HG03457 (cell line): ENCODE measurements at regions not wholly inside any gene's neighbourhood (a gene's known extent, or its start where the extent isn't known, plus 50 kb on each side); places are given as distances from the start of the nearest gene placed in this dataset.
"Not testable (repeated sequence)": the region's sequence is repeated elsewhere in the genome, so short reads cannot be mapped to it uniquely, and the experiment has no call there.

Experiments
- ATAC-seq: cut with Tn5 transposase; IDR thresholded peaks from one replicate; pipeline ENCODE4 v1.9.1; 2021; ENCODE audit warnings: moderate number of reproducible peaks; ENCODE audit not compliant: unreplicated experiment

DNA sequence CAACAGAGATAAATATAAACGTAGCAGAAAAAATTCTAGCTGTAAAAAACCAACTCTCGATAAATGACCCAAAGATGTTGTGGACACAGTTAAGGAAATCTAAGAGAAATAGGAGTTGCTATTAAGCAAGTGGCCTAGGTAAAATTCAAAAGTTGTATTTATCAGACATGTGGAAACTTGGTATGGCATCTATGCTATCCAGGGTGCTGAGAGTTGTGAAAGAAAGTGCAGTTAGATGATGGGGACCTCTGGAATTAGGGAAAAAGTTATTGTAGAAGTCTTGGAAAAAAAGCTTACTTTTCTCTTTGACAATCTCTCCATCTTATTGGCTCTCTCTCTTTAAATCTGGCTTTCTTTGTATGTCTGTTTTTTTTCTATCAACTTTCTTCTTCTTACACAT, 1090.9 kb downstream of the TBL1XR1 start:
- ATAC-seq, result no peak

DNA sequence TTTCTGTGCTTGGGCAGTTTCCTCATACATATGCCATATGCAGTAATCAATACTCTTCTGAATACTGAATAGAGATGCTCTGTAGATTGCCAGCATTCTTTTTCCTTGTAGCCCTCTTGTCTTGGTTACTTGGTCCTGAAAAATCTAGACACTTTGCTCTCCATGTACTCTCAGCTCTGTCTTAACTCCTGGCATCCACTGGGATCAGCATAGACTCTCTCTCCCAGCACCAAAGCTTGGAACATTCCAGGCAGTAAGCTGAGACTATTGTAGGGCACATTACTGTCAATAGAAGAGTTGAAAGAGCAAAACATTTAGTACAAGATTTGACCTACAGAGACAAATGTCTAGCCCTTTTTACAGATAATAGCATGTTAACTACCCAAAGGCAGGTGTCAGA, 1100.3 kb downstream of the TBL1XR1 start:
- ATAC-seq, result no peak

DNA sequence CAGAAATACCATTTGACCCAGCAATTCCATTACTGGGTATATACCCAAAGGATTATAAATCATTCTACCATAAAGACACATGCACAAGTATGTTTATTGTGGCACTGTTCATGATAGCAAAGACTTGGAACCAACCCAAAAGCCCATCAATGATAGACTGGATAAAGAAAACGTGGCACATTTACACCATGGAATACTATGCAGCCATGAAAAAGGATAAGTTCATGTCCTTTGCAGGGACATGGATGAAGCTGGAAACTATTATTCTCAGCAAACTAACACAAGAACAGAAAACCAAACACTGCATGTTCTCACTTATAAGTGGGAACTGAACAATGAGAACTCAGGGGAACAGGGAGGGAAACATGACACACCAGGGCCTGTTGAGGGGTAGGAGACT, 1103.4 kb downstream of the TBL1XR1 start:
- not testable (repeated sequence) for ATAC-seq

- no peak for ATAC-seq
Observed at GRCh38 chr3:176090727-176091126, 1106.6 kb downstream of the TBL1XR1 start.

GRCh38 chr3:176088962-176089383, 1108.3 kb downstream of the TBL1XR1 start:
- no peak for ATAC-seq

GRCh38 chr3:176087066-176087697, 1110.1 kb downstream of the TBL1XR1 start:
- no peak for ATAC-seq

- no peak for ATAC-seq
Observed at GRCh38 chr3:176079785-176080184, 1117.5 kb downstream of the TBL1XR1 start.

- ATAC-seq, result no peak
Observed at GRCh38 chr3:176078906-176079305, 1118.4 kb downstream of the TBL1XR1 start.

- no peak for ATAC-seq
Observed at GRCh38 chr3:176075491-176075890, 1121.8 kb downstream of the TBL1XR1 start.

- ATAC-seq, result no peak
Observed at GRCh38 chr3:176075046-176075445, 1122.2 kb downstream of the TBL1XR1 start.

GRCh38 chr3:176074096-176074495, 1123.2 kb downstream of the TBL1XR1 start:
- no peak for ATAC-seq

GRCh38 chr3:176071943-176072342, 1125.3 kb downstream of the TBL1XR1 start:
- no peak for ATAC-seq

GRCh38 chr3:176068750-176069149, 1128.5 kb downstream of the TBL1XR1 start:
- ATAC-seq, result no peak

- ATAC-seq, result no peak
Observed at GRCh38 chr3:176058856-176059255, 1138.4 kb downstream of the TBL1XR1 start.

DNA sequence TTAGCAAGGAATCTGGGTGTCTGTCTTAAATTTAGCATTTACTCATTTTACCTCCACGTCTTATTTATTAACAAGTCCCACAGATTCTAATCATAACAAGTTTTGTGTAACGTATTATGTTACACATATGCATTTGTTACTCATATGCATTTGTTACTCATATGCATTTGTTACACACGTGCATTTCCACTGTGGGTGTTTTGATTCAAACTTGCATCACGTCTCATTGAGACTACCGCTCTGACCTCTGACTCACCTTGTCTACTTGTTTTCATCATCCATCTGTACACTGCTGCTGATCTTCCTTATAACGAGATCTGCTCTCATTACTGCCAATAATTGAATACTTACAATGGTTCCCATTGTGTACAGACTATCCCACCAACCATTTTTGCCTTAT, 1141.4 kb downstream of the TBL1XR1 start:
- ATAC-seq, result no peak

GRCh38 chr3:176051766-176052165, 1145.5 kb downstream of the TBL1XR1 start:
- ATAC-seq, result no peak

DNA sequence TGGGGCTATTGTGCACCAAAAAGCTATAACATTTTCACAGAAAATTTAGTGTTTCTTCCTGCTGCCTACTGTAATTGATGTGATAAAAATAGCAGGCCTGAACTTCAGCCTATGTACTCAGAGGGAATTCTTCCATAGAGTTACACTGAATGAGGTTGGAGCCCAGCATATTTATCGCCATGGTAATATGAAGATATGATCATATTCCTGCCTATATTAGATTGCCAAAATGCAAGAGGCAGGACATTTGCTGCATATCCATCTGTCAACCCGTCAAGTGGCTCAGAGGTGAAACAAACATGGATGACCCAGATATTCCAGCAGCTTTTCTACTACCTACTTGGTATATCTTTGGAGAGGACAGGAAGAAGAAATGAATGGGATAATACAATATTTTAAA, 1150.6 kb downstream of the TBL1XR1 start:
- no peak for ATAC-seq

DNA sequence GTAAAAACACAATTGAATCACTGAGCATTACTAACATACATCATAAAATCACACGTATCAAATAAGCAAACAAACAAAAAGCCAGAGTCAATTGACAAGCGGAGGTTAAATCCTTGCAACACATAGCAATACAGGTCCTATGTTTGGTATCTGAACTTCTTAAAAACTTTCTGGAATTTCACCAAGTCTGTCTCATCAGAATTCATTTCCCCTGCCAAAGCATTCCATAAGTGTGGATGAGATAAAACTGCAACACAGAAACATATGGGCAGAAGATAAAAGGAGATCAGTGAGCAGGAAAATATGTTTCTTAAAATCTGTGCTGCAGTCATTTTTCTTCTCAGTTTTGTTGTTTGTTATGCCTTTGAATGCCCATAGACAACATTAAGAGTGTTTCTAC, 1155.5 kb downstream of the TBL1XR1 start:
- no peak for ATAC-seq

DNA sequence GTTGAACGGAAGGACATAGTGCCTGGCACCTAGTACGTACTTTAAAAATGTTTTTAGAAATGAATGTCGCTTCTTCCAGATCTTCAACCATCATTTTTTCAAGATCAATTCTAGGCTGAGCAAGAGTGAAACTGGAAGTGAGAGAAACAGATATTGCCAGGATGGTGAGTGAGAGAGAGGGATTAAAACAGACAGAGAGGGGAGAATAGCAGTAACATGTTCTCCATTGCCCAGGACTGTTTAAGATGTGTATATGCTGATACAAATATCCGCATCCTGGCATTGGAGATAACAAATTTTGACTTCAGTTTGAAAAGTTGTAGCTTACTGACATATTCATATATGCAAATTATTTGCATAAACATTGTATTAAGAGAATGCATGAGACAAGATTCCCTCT, 1156.1 kb downstream of the TBL1XR1 start:
- ATAC-seq, result no peak

GRCh38 chr3:176037636-176038035, 1159.6 kb downstream of the TBL1XR1 start:
- no peak for ATAC-seq

DNA sequence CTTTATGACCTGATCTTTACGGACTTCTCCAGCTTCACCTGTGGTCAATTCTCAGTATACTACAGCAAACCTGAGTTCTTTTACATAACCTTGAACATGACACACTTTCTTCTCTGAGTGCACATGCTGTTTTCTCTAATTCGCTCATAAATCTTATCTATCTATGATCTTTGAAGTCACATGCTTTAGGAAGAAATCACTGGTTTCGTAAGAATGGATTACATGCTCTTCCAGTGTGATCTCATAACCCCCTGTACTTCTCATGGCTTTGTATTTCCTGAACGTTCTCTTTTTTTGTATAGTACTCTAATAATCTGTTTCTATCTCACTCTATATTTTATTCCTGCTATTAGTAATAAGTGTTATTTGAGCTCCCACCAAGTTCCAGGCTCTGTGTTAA, 1165.2 kb downstream of the TBL1XR1 start:
- ATAC-seq, result no peak

DNA sequence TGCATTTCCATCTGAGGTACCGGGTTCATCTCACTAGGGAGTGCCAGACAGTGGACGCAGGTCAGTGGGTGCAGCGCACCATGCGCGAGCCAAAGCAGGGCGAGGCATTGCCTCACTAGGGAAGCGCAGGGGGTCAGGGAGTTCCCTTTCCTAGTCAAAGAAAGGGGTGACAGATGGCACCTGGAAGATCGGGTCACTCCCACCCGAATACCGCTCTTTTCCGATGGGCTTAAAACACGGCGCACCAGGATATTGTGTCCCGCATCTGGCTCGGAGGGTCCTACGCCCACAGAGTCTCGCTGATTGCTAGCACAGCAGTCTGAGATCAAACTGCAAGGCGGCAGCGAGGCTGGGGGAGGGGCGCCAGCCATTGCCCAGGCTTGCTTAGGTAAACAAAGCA, 1157.1 kb downstream of the NAALADL2 start:
- ATAC-seq, result not testable (repeated sequence)

DNA sequence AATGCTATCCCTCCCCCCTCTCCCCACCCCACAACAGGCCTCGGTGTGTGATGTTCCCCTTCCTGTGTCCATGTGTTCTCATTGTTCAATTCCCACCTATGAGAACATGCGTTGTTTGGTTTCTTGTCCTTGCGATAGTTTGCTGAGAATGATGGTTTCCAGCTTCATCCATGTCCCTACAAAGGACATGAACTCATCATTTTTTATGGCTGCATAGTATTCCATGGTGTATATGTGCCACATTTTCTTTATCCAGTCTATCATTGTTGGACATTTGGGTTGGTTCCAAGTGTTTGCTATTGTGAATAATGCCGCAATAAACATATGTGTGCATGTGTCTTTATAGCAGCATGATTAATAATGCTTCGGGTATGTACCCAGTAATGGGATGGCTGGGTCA, 1156.1 kb downstream of the NAALADL2 start:
- not testable (repeated sequence) for ATAC-seq
